Tongue (tissue), 1 donor: ENCODE measurements at regions not wholly inside any gene's neighbourhood (a gene's known extent, or its start where the extent isn't known, plus 50 kb on each side); places are given as distances from the start of the nearest gene placed in this dataset.

Experiments used
- DNase-seq: peaks from one replicate; pipeline ENCODE4 v3.0.0-alpha.2; 2015

DNA sequence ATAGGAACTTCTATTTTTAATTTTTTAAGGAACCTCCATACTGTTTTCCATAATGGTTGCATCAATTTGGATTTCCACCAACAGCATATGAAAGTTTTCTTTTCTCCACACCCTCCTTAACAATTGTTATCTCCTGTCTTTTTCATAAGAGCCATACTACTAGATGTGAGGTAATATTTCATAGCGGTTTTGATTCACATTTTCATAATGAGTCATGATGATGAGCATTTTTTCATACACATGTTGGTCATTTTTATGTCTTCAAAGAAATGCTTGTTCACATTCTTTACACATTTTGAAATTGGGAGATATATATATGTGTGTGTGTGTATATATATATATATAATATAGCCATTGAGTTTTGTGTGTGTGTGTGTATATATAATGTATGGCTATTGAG is 420.3 kb upstream of the PCDH9 start:
- DNase-seq: no peak

DNA sequence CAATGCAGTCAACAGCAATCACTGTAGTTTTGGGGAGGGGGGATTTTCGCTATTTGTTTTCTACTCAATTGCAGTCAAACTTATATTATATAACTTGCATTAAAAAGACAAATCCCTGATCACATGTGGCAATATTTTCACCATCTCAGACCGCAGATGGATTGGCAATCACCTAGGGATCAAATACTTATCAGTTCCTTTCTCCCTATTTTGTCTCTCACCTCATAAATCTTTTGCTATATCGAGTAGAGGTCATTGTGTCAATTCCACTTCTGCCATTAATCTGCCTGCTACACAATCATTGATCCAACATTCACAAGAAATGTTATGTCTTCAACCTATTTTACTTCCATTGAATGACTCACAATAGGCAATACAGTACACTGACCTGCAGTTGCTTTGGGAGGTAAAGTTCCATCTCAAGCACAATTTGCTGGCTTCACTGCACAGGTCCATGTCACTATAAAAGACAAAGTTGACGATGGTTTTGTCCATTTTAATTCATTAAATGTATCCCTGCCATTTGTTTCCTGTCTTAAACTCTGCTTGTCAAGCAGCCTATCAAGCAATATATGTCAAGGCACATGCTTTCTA is 415.8 kb upstream of the PCDH9 start:
- DNase-seq: no peak

DNA sequence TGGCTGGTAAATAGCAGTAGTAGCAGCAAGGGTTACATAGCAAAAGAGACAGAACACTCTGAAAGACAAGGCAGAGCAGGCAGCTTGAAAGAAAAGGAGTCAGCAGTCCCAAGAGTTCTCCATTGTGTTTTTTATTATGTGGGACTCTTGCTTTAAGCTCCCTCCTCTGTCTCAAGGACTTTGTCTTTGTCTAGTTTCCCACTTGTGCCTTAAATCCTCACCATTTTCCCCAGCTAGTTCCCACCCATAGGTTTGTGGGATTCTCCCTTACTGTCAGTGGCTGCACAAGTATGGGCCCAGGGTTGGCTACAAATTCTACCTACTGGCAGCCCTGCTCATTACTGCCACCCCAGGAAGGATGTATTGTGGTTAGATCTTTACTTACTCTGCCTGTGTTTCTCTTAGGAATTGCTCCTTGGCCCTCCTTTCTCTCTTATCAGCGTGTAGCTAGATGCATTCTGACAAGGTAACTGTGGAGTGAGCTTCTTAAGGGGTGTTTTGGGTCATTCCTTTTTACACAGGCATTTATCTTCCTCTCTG is 413.4 kb upstream of the PCDH9 start:
- DNase-seq: no peak

DNA sequence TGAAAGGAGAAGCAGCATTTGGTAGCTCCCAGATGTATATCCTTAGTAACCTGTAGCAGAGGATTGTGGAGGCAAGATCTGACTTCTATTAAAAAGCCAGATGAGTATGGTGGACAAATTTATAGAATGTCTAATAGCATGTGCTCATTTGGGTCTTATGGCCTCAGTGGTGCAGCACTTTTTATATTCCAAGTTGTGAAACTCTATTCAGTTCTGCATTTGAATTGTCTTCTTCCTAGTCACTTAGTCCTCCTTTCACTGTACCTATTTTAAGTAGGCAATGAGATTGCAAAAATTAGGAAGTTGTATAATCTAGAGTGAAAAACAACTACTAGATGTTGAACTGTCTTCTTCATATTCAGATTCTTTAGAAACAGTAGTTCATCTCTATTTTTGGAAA is 412.5 kb upstream of the PCDH9 start:
- DNase-seq: no peak

DNA sequence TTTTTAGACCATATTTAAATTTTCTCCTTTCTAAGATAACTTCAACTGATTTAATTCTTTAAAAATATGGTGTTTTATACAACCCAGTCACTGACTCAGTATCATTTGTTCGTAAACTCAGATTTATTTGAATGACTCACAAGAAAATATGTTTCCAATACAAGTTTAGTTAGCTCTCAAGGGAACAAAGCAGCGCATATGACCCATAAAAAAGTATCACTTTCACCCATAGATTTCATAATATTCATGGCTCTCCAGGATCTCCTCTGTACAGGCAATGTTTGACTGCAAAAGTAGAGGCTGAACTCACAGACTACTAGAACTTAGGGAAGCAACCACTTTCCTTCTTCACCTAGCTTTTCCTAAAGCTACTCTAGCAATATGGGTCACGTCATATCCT is 405.6 kb upstream of the PCDH9 start:
- DNase-seq: no peak

DNA sequence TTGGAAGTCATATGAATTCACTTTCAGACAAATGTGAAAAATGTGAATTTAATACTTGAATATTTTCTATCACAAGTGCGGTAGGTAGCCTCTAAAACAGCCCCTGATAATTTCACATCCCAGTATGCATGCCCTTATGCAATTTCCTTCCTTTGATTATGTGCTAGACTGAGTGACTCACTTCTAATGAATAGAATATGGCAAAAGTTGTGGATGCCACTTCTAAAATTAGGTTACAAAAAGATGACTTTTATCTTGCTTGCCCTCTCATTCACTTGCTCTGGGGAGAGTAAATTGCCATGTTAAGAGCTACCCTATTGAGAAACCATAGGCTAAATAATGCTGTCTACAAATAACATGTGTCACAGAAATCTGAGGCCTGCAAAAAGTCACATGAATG is 402.5 kb upstream of the PCDH9 start:
- DNase-seq: no peak

DNA sequence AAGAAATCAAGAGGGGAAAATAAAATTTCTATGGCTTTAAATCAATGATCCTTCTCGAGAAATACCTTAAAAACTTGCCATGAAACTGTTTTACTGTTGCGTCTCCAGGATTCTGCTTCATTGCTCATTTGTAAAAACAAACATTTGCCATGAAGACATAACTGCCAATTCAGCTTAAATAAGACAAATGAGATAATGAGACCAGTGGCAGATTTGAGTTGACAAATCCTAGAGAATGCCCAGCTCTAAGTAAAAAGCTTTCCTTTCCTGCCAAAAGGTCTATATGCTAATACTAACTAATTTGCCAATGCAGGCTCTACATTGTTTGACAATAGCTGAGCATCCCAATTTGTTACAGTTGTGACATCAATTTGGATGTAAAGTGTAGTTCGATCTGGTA is 400.5 kb upstream of the PCDH9 start:
- DNase-seq: no peak

DNA sequence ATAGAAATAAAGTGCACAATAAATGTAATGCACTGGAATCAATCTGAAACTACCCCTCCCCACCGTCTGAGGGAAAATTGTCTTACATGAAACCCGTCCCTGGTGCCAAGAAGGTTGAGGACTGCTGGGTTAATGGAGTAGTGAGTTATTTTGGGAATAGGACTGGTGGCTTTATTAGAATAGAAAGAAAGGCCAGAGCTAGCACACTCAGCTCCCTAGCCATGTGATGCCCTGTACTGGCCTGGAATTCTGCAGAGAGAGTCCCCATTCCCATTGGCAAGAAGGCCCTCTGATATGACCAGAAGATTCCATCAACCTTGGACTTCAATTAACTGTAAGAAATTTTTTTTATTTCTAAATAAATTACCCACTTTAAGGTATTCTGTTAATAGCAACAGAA is 393.5 kb upstream of the PCDH9 start:
- DNase-seq: no peak

DNA sequence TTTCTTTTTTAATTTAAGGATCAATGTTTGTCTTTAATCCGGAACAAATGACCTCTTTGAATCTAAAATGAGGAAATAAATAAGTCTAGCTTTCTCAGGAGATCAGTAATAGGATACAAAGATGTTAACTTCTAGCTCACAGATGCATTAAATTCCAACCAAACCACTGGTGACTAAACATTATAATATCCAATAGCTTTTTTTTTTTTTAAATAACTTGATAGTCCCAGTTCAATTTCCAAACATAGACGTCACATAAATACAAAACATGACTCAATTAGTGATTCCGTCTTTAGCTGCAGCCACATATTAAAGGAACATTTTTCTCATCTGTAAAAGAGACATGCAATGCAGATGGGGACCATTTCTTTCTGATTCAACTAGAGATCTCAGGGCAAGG is 390.5 kb upstream of the PCDH9 start:
- DNase-seq: no peak

DNA sequence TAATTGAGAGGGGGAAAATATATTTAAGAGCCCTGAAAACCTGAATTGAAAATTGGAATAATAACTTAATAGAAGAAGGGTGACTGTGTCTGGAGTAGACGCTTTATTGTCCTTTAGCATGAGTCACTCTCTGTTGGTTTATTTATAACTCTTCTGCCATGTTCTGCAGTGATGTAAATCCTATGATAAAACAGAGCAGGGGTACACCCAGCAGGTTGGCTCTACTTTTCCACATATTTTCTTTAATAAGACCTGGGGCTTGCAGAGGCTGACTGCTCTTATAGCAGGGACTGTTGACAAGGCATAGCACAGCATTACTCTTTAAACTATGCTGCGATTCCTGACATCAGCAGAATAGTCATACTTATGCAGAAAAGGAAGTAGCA is 389.9 kb upstream of the PCDH9 start:
- no peak for DNase-seq

DNA sequence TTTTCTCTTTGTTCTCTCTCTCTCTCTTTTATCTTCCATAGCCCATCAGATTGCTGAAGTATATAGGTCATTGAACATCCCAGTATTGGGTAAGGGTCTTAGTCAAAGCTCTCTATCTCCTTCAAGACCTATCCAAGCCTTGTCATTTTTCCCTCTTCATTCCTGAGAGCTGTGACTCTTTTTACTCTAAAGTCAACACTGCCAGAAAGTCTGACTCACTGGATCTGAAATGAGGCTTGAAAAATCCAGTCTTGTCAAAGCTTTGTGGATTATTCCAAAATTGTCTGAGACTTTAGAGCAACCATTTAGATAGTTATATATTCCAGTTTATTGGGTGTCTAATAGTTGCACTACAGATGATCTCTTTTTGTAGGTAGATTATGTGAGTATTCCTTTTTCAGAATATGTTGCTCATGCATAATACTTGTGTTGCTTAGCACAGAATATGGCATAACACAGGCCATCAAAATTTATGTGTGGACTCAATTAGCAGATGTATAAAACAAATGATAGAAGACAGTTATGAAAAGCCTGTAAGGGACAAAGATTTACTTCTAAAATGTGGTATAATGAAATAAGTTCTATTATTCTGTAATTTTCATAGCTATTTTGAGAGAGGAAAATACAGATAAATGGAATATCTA is 389.3 kb upstream of the PCDH9 start:
- no peak for DNase-seq

DNA sequence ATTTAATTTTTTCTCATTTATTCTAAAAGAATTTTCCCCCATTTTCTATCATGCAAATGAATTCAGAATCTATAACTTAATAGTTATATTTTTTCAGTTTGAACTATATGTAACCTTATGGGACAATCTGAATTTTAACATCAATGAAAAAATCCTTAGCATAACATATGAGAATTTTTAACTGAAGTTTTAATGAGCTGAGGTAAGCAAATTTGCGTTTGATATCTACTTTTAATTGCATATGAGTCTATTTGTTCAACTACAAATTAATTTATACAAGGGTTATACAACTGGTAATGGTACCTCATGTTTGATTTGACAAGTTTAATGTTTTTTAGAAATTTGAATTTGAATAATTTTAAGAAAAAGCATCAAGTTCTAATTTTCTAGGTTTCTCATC is 384.4 kb upstream of the PCDH9 start:
- no peak for DNase-seq

DNA sequence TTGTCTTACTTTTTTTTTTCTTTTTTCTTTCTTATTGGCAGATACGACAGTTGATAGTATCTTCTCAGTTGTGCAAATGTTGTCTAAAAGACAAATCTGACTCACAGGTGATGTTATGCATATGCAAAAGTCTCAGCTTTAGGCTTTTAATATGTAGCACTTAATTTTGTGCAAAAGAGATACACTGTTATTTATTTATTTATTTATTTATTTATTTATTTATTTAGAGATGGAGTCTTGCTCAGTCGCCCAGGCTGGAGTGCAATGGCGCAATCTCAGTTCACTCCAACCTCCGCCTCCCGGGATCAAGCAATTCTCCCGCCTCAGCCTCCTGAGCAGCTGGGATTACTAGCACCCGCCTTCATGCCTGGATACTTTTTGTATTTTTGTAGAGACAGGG is 383.9 kb upstream of the PCDH9 start:
- DNase-seq: no peak

DNA sequence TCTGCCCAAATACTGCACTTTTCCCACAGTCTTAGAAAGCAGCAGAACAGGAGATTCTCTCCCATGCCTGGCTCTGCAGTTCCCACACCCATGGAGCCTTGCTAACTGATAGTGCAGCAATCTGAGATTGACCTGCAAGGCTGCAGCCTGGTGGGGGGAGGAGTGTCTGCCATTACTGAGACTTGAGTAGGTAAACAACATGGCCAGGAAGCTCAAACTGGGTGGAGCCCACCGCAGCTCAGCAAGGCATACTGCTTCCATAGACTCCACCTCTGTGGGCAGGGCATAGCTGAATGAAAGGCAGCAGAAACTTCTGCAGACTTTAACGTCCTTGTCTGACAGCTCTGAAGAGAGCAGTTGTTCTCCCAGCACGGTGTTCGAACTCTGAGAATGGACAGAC is 358.5 kb upstream of the PCDH9 start:
- DNase-seq: no peak

DNA sequence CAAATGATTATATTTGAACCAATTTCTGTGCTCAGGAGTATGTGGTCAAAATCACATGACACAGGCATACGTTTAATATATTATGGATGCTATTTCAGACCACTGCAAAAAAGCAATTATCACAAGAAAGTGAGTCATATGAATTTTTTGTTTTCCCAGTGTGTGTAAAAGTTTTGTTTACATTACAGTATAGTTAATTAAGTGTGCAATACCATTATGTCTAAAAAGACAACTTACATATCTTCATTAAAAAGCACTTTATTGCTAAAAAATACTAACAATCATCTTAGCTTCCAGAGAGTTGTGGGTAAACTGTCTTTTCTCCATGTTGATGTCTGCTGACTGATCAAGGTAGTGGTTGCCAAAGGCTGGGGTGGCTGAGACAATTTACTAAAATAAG is 347.2 kb upstream of the PCDH9 start:
- no peak for DNase-seq

DNA sequence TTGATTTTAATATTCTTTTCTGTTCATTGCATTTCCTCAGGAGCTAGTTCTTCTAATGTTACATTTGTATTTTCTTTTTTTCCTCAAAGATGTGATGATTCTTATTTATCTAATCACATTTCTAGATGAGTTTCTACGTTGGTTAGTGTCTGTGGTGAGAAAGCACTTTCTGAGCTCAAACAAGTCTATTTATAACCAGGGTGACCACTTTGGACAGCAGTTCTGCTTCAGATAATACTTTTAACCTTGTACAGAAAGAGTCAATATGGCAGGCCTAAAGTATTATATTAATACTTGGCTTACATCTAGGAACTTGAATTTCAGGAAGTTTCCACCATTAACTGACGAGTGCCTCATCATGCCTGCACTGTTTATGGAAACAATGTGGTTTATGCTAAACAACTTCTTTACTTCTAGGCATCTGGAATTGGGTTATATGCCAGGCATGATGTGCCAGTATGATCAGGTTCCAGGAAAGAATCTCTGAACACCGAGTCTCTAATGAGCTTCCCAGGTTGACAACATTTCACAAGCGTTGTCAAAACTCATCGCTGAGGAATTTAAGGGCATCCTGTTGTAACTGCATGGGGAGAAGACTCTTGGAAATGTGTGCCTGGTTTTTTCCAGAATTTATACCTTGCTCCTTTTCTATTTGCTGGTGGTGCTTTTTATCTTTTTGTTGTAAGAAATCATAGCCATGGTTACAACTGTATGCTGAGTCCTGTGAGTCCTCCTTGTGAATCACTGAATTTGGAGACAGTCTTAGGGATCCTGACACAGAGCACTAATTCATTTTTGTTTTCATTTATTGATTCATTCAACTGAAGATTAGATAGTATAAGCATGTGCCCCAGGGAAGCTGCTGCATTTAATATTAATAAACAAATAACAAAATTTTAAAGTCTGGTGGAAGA is 344.4 kb upstream of the PCDH9 start:
- DNase-seq: peak; percentile 34

DNA sequence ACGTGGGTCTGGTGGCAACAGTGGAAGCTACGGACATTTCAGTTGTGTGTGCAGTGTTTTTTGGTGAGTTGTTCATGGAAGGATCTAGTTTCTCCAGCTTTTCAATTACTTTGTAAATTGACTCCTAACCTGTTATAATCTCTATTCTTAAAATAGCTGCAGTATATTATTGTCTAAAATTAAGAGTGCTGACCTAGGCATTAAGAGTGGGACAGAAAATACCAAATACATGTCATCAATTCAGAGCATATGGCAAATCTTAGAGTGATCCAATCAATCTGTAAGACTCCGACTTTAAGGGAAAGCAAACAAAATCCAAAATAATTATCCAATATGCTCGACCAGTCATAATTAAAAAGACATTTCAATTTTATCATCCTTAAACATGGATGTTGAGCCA is 338.1 kb upstream of the PCDH9 start:
- no peak for DNase-seq

DNA sequence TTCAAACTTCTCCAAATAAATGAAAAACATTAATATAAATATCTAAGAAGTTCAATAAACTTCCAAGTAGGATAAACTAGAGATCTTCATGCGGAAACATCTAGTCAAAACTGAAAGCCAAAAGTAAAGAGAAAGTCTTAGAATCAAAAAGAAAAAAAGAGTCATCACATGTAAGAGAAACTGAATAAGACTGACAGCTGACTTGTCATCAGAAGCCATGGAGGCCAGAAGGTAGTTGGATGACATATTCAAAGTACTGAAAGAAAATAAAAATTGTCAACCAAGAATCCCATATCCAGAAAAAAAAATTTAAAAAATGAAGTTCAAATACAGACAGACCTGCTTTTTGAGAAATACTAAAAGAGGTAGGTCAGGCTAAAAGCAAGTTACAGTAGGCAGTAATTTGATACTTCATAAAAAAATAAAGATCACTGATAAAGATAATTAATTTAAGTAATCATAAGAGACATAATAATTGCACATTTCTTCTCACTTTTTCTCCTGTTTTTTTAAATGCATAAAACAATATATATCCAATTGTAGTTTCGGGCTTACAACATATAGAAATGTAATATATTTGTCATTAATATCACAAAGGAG is 327.6 kb upstream of the PCDH9 start:
- DNase-seq: no peak

DNA sequence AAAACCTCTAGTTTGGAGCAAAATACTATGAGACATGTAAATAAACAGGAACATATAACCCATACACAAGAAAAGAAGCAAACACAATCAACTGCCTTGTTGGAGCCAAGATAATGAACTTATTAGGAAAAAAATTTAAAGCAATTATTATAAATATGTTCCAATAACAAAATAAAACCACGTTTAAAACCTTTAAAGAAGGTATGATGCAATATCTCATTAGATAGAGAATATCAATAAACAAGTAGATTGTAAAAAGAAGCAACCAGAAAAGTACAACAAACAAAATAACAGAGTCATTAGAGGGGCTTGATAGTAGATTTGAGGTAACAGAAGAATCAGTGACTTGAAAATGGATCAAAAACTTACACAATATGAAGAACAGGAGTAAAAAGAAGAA is 327.0 kb upstream of the PCDH9 start:
- DNase-seq: no peak

DNA sequence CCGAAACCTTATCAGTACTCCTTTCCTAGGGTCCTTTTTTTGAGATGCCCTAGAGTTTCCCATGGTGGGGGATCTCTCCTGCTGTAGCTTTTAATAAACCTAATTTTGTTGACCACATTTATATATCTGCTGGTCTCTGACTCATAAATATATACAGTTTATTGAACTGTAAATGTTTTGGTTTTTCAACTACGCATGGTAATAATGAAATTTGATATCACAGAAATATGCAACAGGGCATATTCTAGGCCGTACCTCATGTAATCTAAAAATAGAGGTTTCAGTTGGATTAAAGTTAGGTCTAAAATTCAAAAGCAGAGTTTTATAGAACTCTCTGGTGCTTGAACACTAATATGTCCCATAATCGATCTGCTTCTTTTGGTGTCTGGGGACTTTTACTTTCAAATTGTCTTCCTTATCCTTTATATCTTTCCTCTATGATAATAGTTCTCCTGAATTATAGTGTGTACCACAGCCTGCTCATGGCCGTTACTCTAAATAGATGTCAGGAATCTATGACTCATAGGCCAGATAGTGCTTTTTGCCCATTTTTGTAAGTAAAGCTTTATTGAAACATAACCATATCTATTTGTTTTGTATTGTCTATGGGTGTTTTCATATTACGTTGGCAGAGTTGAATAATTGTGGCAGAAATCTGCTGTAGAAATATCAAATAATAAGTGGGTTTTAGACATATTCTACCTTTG is 324.8 kb upstream of the PCDH9 start:
- DNase-seq: no peak

DNA sequence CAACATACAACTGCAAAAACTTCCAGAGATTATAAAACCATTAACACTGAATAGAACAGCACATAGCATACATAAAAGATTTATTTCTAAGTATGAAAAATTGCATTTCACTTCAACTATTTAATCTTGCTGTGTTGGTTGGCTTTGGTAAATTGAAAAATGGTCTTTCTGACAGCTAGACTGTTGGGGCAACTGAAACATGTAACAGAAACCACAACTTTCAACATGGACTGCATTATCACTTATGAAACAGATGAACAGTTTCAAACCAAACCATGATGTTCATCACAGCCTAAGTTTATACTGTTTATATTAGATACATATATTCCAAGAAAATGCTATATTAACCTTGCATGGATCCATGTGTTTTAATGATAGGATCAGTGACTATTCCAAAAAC is 324.1 kb upstream of the PCDH9 start:
- no peak for DNase-seq

DNA sequence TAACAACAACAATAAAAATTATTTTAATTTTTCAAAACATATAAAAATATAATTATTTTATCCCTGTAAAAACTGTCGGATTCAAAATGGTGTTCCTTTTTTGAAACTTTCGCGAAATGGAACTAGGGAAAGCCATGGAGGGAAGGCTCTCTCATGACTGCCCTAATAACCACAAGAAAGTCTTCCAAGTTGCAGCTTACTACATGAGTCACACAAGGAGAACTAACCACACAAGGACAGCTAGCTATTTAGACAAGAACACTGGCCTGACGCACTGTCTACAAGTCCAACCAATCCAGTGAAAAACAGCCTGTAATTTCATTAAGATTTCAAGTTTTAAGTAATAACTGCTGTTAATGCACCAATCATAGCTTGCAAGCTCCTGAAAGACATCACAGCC is 319.2 kb upstream of the PCDH9 start:
- DNase-seq: no peak
